ENCODE measurements at regions not wholly inside any gene's neighbourhood (a gene's known extent, or its start where the extent isn't known, plus 50 kb on each side); places are given as distances from the start of the nearest gene placed in this dataset.

GRCh38 chr18:75773618-75774017 lies 346.1 kb upstream of the SMIM21 start:
- no peak for TF ChIP-seq CTCF (IDR thresholded peaks at IDR 0.05)
- ChIA-PET POLR2A (no interaction called here), CTCF (interaction anchor here (1.1 kb wide), 1 partner anchor 11 kb away, joined by 3 read pairs; no protein-coding TSS in a partner anchor)
- Mint-ChIP-seq H3K36me3 (ENCODE audit: low read depth) (no peaks in the 10 kb centered on the region), H3K27ac (no peak overlapping the region), H3K9me3 (no peaks in the 10 kb centered on the region), H3K4me1 (ENCODE audit: low read depth) (no peaks in the 10 kb centered on the region), H3K27me3 (peaks cover 10% of the 10 kb centered on the region), H3K4me3 (no peak overlapping the region)
- H3K36me3 ChIP-seq (ENCODE audit: insufficient read depth, low read length): no peaks in the 10 kb centered on the region
- no peak for ATAC-seq (ENCODE audit: poor library complexity)
- intact Hi-C loops (cut with DNase I, micrococcal nuclease): no loop called here
- H3K4me3 ChIP-seq (ENCODE audit: low read length): no peak overlapping the region
- no peaks in the 10 kb centered on the region for H3K4me1 ChIP-seq (ENCODE audit: insufficient read depth, low read length)
- DNase-seq: no peak
- no peaks in the 10 kb centered on the region for H3K27me3 ChIP-seq (ENCODE audit: control insufficient read depth in 1 of 2, insufficient read depth in 2 of 2, low read length in 2 of 2)
- H3K27ac ChIP-seq (ENCODE audit: low read depth in 1 of 2, low read length in 2 of 2): no peak overlapping the region
- peaks cover 0 to 4% of the 10 kb centered on the region in 2 experiments for H3K9me3 ChIP-seq (ENCODE audit: control insufficient read depth in 1 of 2, insufficient read depth in 1 of 2, low read length in 2 of 2)

DNA sequence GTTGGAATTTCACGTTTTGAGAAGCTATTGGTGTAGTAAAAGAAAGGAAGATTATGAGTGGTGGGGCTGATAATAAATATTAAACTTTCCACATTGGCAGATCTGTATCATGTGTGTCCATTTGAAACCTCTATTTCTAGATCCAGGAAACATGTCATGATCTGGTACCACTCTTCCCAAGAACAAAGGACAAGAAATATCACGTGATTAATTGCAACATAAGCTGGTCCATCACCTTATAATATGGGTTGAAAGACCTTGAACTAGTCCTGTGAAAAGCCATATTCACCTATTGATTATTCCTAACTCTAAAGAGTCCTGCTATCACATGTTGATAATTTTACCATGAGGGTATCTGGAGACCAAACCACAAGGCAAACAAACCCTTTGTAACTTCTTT lies 335.3 kb upstream of the SMIM21 start:
- no peaks in the 10 kb centered on the region for H3K4me1 Mint-ChIP-seq (ENCODE audit: low read depth)
- no peaks in the 10 kb centered on the region for H3K36me3 ChIP-seq (ENCODE audit: insufficient read depth, low read length)
- no peak overlapping the region for H3K4me3 ChIP-seq (ENCODE audit: low read length)
- intact Hi-C loops (cut with DNase I, micrococcal nuclease): no loop called here
- peaks cover 19% of the 10 kb centered on the region for H3K27me3 Mint-ChIP-seq
- H3K9me3 ChIP-seq (ENCODE audit: control insufficient read depth in 1 of 2, insufficient read depth in 1 of 2, low read length in 2 of 2): no peaks in the 10 kb centered on the region
- no peak overlapping the region for H3K4me3 Mint-ChIP-seq
- no peak overlapping the region for H3K27ac ChIP-seq (ENCODE audit: low read depth in 1 of 2, low read length in 2 of 2)
- no peaks in the 10 kb centered on the region for H3K36me3 Mint-ChIP-seq (ENCODE audit: low read depth)
- DNase-seq: no peak
- no peak for TF ChIP-seq CTCF (IDR thresholded peaks at IDR 0.05)
- H3K9me3 Mint-ChIP-seq: no peaks in the 10 kb centered on the region
- ChIA-PET POLR2A (no interaction called here), CTCF (interaction anchor here (1.4 kb wide), 1 partner anchor 11 kb away, joined by 3 read pairs; no protein-coding TSS in a partner anchor)
- H3K4me1 ChIP-seq (ENCODE audit: insufficient read depth, low read length): no peaks in the 10 kb centered on the region
- ATAC-seq (ENCODE audit: poor library complexity): no peak
- H3K27ac Mint-ChIP-seq: no peak overlapping the region
- H3K27me3 ChIP-seq (ENCODE audit: control insufficient read depth in 1 of 2, insufficient read depth in 2 of 2, low read length in 2 of 2): no peaks in the 10 kb centered on the region

DNA sequence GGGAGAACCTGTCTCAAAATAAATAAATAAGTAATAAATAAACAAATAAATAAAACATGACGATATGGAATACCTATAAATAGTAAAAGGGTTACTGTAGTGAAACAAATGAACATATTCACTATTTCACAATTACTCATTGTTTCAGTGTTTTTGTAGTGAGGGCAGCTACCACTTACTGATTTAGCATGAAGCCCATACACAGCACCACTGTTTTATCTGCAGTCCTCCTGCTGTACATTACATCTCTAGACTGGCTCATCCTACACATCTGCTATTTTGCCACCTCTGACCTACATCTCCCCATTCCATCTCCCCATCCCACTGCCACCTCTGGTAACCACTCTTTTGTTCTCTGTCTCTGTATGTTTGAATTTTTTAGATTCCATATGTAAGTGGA lies 332.7 kb upstream of the SMIM21 start:
- ChIA-PET CTCF (no interaction called here), POLR2A (no interaction called here)
- Histone ChIP-seq H3K9me3 (ENCODE audit: control insufficient read depth in 1 of 2, insufficient read depth in 1 of 2, low read length in 2 of 2) (no peaks in the 10 kb centered on the region), H3K4me3 (ENCODE audit: low read length) (no peak overlapping the region), H3K27me3 (ENCODE audit: control insufficient read depth in 1 of 2, insufficient read depth in 2 of 2, low read length in 2 of 2) (no peaks in the 10 kb centered on the region), H3K27ac (ENCODE audit: low read depth in 1 of 2, low read length in 2 of 2) (no peak overlapping the region), H3K36me3 (ENCODE audit: insufficient read depth, low read length) (no peaks in the 10 kb centered on the region), H3K4me1 (ENCODE audit: insufficient read depth, low read length) (no peaks in the 10 kb centered on the region)
- Mint-ChIP-seq H3K27me3 (peaks cover 21% of the 10 kb centered on the region), H3K4me3 (no peak overlapping the region), H3K27ac (no peak overlapping the region), H3K4me1 (ENCODE audit: low read depth) (no peaks in the 10 kb centered on the region), H3K36me3 (ENCODE audit: low read depth) (no peaks in the 10 kb centered on the region), H3K9me3 (no peaks in the 10 kb centered on the region)
- no peak for ATAC-seq (ENCODE audit: poor library complexity)
- TF ChIP-seq CTCF (IDR thresholded peaks at IDR 0.05): no peak
- no peak for DNase-seq
- intact Hi-C loops (cut with DNase I, micrococcal nuclease): no loop called here
